Activated T-helper 9 cell treated with anti-CD3 and anti-CD28 coated beads, Interleukin-2, amount 50 U/mL, for 16 hours (primary cell): ENCODE measurements at regions not wholly inside any gene's neighbourhood (a gene's known extent, or its start where the extent isn't known, plus 50 kb on each side); places are given as distances from the start of the nearest gene placed in this dataset.

ENCODE experiments used
- DNase-seq: peaks from one replicate; pipeline ENCODE4 v3.0.0-alpha.2; 2020; ENCODE audit warnings: low read depth

- DNase-seq, result no peak
Measured at GRCh38 chr9:28209130-28209529, 635.8 kb upstream of the C9orf72 start.

- no peak for DNase-seq
Measured at GRCh38 chr9:28212979-28213378, 639.7 kb upstream of the C9orf72 start.

- no peak for DNase-seq
Measured at GRCh38 chr9:28215536-28216299, 642.4 kb upstream of the C9orf72 start.

GRCh38 chr9:28232686-28233085, 659.4 kb upstream of the C9orf72 start:
- no peak for DNase-seq

GRCh38 chr9:28234133-28234893, 661.0 kb upstream of the C9orf72 start:
- no peak for DNase-seq

- DNase-seq, result no peak
Measured at GRCh38 chr9:28234894-28235277, 661.6 kb upstream of the C9orf72 start.

- no peak for DNase-seq
Measured at GRCh38 chr9:28249424-28249823, 676.1 kb upstream of the C9orf72 start.

- DNase-seq, result no peak
Measured at GRCh38 chr9:28255174-28255573, 681.9 kb upstream of the C9orf72 start.

- DNase-seq, result no peak
Measured at GRCh38 chr9:28260330-28260729, 687.0 kb upstream of the C9orf72 start.

- DNase-seq, result no peak
Measured at GRCh38 chr9:28264368-28264767, 691.1 kb upstream of the C9orf72 start.

GRCh38 chr9:28267351-28267750, 694.1 kb upstream of the C9orf72 start:
- DNase-seq, result no peak

GRCh38 chr9:28270156-28270555, 696.9 kb upstream of the C9orf72 start:
- no peak for DNase-seq

GRCh38 chr9:28272127-28272526, 698.8 kb upstream of the C9orf72 start:
- DNase-seq, result no peak

- no peak for DNase-seq
Measured at GRCh38 chr9:28287455-28287854, 714.2 kb upstream of the C9orf72 start.

- DNase-seq, result no peak
Measured at GRCh38 chr9:28289746-28290145, 716.5 kb upstream of the C9orf72 start.

- no peak for DNase-seq
Measured at GRCh38 chr9:28293369-28294090, 720.2 kb upstream of the C9orf72 start.

- DNase-seq, result no peak
Measured at GRCh38 chr9:28301281-28301680, 728.0 kb upstream of the C9orf72 start.

GRCh38 chr9:28317745-28318144, 744.5 kb upstream of the C9orf72 start:
- DNase-seq, result no peak

- no peak for DNase-seq
Measured at GRCh38 chr9:28318515-28318914, 745.2 kb upstream of the C9orf72 start.

- DNase-seq, result no peak
Measured at GRCh38 chr9:28319981-28320380, 746.7 kb upstream of the C9orf72 start.

GRCh38 chr9:28320616-28321015, 747.3 kb upstream of the C9orf72 start:
- DNase-seq, result no peak

- no peak for DNase-seq
Measured at GRCh38 chr9:28329323-28329722, 756.0 kb upstream of the C9orf72 start.

GRCh38 chr9:28332648-28333047, 759.4 kb upstream of the C9orf72 start:
- DNase-seq, result no peak
